CD14-positive monocyte (primary cell): ENCODE measurements at regions not wholly inside any gene's neighbourhood (a gene's known extent, or its start where the extent isn't known, plus 50 kb on each side); places are given as distances from the start of the nearest gene placed in this dataset.

Experiments used
- DNase-seq, 3 donors: peaks; one replicate each; pipeline ENCODE4 v3.0.0-alpha.2; 2011 to 2022
- H2AFZ ChIP-seq: 2 replicates; pipeline ENCODE4 v1.6.0; 2012; ENCODE audit warnings: mild to moderate bottlenecking, low read depth, low read length, inconsistent platforms; ENCODE audit not compliant: insufficient read depth, poor library complexity, severe bottlenecking
- H3K27ac ChIP-seq, 2 donors: 1 replicate in 1 of 2; 2 replicates in 1 of 2; pipeline ENCODE4 v1.5.1; 2012 to 2013; ENCODE audit warnings: low read length in 2 of 2, control low read depth in 1 of 2, inconsistent platforms in 1 of 2, low read depth in 1 of 2, mild to moderate bottlenecking in 1 of 2
- H3K27me3 ChIP-seq, 2 donors: one replicate each; pipeline versions ENCODE4 v1.6.0 to v1.6.1; 2011 to 2013; ENCODE audit warnings: low read length in 2 of 2; ENCODE audit not compliant: control insufficient read depth in 2 of 2, insufficient read depth in 2 of 2
- H3K36me3 ChIP-seq, 2 donors: replicated peaks in 1 of 2; 1 replicate in 1 of 2; 2 replicates in 1 of 2; pipeline versions ENCODE4 v1.5.1 to v1.6.1; 2012 to 2013; ENCODE audit warnings: low read length in 2 of 2, control low read depth in 1 of 2, inconsistent platforms in 1 of 2, mild to moderate bottlenecking in 1 of 2; ENCODE audit not compliant: insufficient read depth in 2 of 2, control insufficient read depth in 1 of 2
- H3K4me1 ChIP-seq, 2 donors: 1 replicate in 1 of 2; 2 replicates in 1 of 2; pipeline versions ENCODE4 v1.5.1 to v1.6.1; 2012 to 2013; ENCODE audit warnings: low read length in 2 of 2, control low read depth in 1 of 2, inconsistent platforms in 1 of 2, mild to moderate bottlenecking in 1 of 2, moderate library complexity in 1 of 2; ENCODE audit not compliant: insufficient read depth in 2 of 2, control insufficient read depth in 1 of 2
- H3K4me2 ChIP-seq: replicated peaks from 2 replicates; pipeline ENCODE3; 2012; ENCODE audit warnings: low read length, moderate library complexity, mild to moderate bottlenecking; ENCODE audit not compliant: poor library complexity, severe bottlenecking; ENCODE audit errors: extremely low read depth
- H3K4me3 ChIP-seq, 3 experiments: fragments of 200-600 bp in 1 of 3; sonication (generic) in 1 of 3; replicated peaks in 1 of 3; 1 replicate in 2 of 3; 2 replicates in 1 of 3; pipeline ENCODE4 v1.5.1; 2011 to 2013; ENCODE audit warnings: low read length in 3 of 3, mild to moderate bottlenecking in 3 of 3, control low read depth in 2 of 3, low read depth in 2 of 3, inconsistent platforms in 1 of 3, moderate library complexity in 1 of 3
- H3K79me2 ChIP-seq: 2 replicates; pipeline ENCODE4 v1.6.0; 2012; ENCODE audit warnings: mild to moderate bottlenecking, control low read depth, inconsistent platforms, low read length, moderate library complexity; ENCODE audit not compliant: insufficient read depth
- H3K9ac ChIP-seq: 2 replicates; pipeline ENCODE4 v1.6.0; 2017; ENCODE audit warnings: low read length, mild to moderate bottlenecking; ENCODE audit not compliant: insufficient read depth, poor library complexity, severe bottlenecking
- H3K9me3 ChIP-seq, 2 donors: replicated peaks in 1 of 2; 1 replicate in 1 of 2; 2 replicates in 1 of 2; pipeline versions ENCODE4 v1.5.1 to v1.6.1; 2012 to 2013; ENCODE audit warnings: low read length in 2 of 2, control low read depth in 1 of 2; ENCODE audit not compliant: control insufficient read depth in 1 of 2, insufficient read depth in 1 of 2
- H4K20me1 ChIP-seq: 2 replicates; pipeline ENCODE4 v1.6.0; 2012; ENCODE audit warnings: mild to moderate bottlenecking, low read length, control low read depth, moderate library complexity; ENCODE audit not compliant: insufficient read depth
- H3K27ac Mint-ChIP-seq, 7 donors: one replicate each; pipeline ENCODE4 v1.8.0; 2020; ENCODE audit warnings: mild to moderate bottlenecking in 7 of 7, mixed read lengths in 7 of 7, moderate library complexity in 6 of 7, inconsistent platforms in 2 of 7
- H3K27me3 Mint-ChIP-seq, 3 donors: one replicate each; pipeline ENCODE4 v1.8.0; 2021 to 2022; ENCODE audit warnings: low read depth in 3 of 3, mild to moderate bottlenecking in 3 of 3, mixed read lengths in 3 of 3, moderate library complexity in 3 of 3, inconsistent platforms in 1 of 3
- H3K36me3 Mint-ChIP-seq, 2 donors: one replicate each; pipeline ENCODE4 v1.8.0; 2020; ENCODE audit warnings: mixed read lengths in 2 of 2, inconsistent platforms in 1 of 2, mild to moderate bottlenecking in 1 of 2
- H3K4me1 Mint-ChIP-seq: one replicate; pipeline ENCODE4 v1.8.0; 2020; ENCODE audit warnings: mild to moderate bottlenecking, mixed read lengths
- H3K4me3 Mint-ChIP-seq, 2 donors: one replicate each; pipeline ENCODE4 v1.8.0; 2020; ENCODE audit warnings: mild to moderate bottlenecking in 2 of 2, mixed read lengths in 2 of 2, moderate library complexity in 1 of 2
- H3K9me3 Mint-ChIP-seq, 7 donors: one replicate each; pipeline ENCODE4 v1.8.0; 2020 to 2022; ENCODE audit warnings: mixed read lengths in 7 of 7, mild to moderate bottlenecking in 6 of 7, moderate library complexity in 6 of 7, inconsistent platforms in 2 of 7
- CTCF ChIP-seq: fragments of 200-600 bp; IDR thresholded peaks from one replicate; pipeline ENCODE4 v1.8.0; 2022; ENCODE audit warnings: antibody characterized with exemption, mild to moderate bottlenecking
- WGBS: methylation state at CpG from one replicate; pipeline ENCODE4 v1.1.5; 2013; ENCODE audit warnings: missing lambda C conversion rate; ENCODE audit not compliant: insufficient coverage; 5-methylcytosine and 5-hydroxymethylcytosine counted together
- intact Hi-C, 2 donors: fragments of 100-400 bp; cut with micrococcal nuclease; formaldehyde crosslinking; loops; one replicate each; pipeline versions ENCODE4 v1.15.0 to v1.15.1; 2023

GRCh38 chr11:92296138-92296515, 71.5 kb downstream of the FAT3 start:
- H4K20me1 ChIP-seq: no peaks in the 10 kb centered on the region
- intact Hi-C loops: no loop called here
- H3K4me2 ChIP-seq: no peak overlapping the region
- Mint-ChIP-seq H3K4me1 (no peaks in the 10 kb centered on the region), H3K27ac (no peak overlapping the region), H3K9me3 (peaks cover 0 to 5% (median 3%) of the 10 kb centered on the region in 7 donors), H3K36me3 (no peaks in the 10 kb centered on the region), H3K4me3 (no peak overlapping the region), H3K27me3 (peaks cover 0 to 2% (median 0%) of the 10 kb centered on the region in 3 donors)
- no peak for DNase-seq
- H3K4me1 ChIP-seq: no peaks in the 10 kb centered on the region
- no peak overlapping the region for H2AFZ ChIP-seq
- 100% methylated on average over 1 of the region's 3 CpGs for WGBS
- H3K79me2 ChIP-seq: no peaks in the 10 kb centered on the region
- H3K36me3 ChIP-seq: no peaks in the 10 kb centered on the region
- no peak overlapping the region for H3K4me3 ChIP-seq
- H3K27ac ChIP-seq: no peak overlapping the region
- H3K9me3 ChIP-seq: peaks cover 0 to 5% of the 10 kb centered on the region in 2 donors
- H3K9ac ChIP-seq: no peak overlapping the region
- H3K27me3 ChIP-seq: no peaks in the 10 kb centered on the region
- TF ChIP-seq CTCF: no peak

GRCh38 chr11:92297567-92298553, 73.2 kb downstream of the FAT3 start:
- Mint-ChIP-seq H3K36me3 (no peaks in the 10 kb centered on the region), H3K27me3 (peaks cover 0 to 2% (median 1%) of the 10 kb centered on the region in 3 donors), H3K9me3 (peaks cover 0 to 5% (median 2%) of the 10 kb centered on the region in 7 donors), H3K4me1 (no peaks in the 10 kb centered on the region), H3K4me3 (no peak overlapping the region), H3K27ac (no peak overlapping the region)
- Histone ChIP-seq H4K20me1 (no peaks in the 10 kb centered on the region), H3K27me3 (no peaks in the 10 kb centered on the region), H3K4me1 (no peaks in the 10 kb centered on the region), H3K9me3 (peaks cover 0 to 5% of the 10 kb centered on the region in 2 donors), H3K79me2 (no peaks in the 10 kb centered on the region), H3K4me3 (no peak overlapping the region), H3K4me2 (no peak overlapping the region), H3K36me3 (no peaks in the 10 kb centered on the region), H3K9ac (no peak overlapping the region), H2AFZ (no peak overlapping the region), H3K27ac (no peak overlapping the region)
- WGBS: no CpG with 5 or more reads among the region's 3 CpGs
- DNase-seq: no peak
- TF ChIP-seq CTCF: no peak
- intact Hi-C loops: no loop called here
